ENCODE measurements at regions not wholly inside any gene's neighbourhood (a gene's known extent, or its start where the extent isn't known, plus 50 kb on each side); places are given as distances from the start of the nearest gene placed in this dataset.

GRCh38 chrX:39665830-39666518 lies 431.8 kb downstream of the BCOR start:
- no peaks in the 10 kb centered on the region for H3K9me2 ChIP-seq (ENCODE audit: low read depth, low read length)
- H3K9me3 ChIP-seq (ENCODE audit: low read length), result no peaks in the 10 kb centered on the region
- no peaks in the 10 kb centered on the region for H3K27me3 ChIP-seq (ENCODE audit: insufficient read depth, low read length)
- H2AFZ ChIP-seq (ENCODE audit: low read length), result no peak overlapping the region
- H4K20me1 ChIP-seq (ENCODE audit: insufficient read depth, low read length), result no peaks in the 10 kb centered on the region
- no peak overlapping the region for H3K27ac ChIP-seq (ENCODE audit: low read depth, low read length, poor library complexity, severe bottlenecking)
- H3K79me2 ChIP-seq (ENCODE audit: insufficient read depth, low read length), result no peaks in the 10 kb centered on the region
- no peak for TF ChIP-seq EZH2 (IDR thresholded peaks at IDR 0.05; ENCODE audit: borderline replicate concordance, low read length)
- no peak for TF ChIP-seq CTCF (IDR thresholded peaks at IDR 0.05; ENCODE audit: low read length)
- no peaks in the 10 kb centered on the region for H3K36me3 ChIP-seq (ENCODE audit: insufficient read depth, low read length)
- no peak overlapping the region for H3K9ac ChIP-seq (ENCODE audit: low read length)
- no peak overlapping the region for H3K4me2 ChIP-seq (ENCODE audit: low read length)
- H3F3A ChIP-seq (ENCODE audit: insufficient read depth, low read length), result no peaks in the 10 kb centered on the region
- no peaks in the 10 kb centered on the region for H3K4me1 ChIP-seq (ENCODE audit: insufficient read depth, low read length, severe bottlenecking)
- no peak overlapping the region for H3K4me3 ChIP-seq (ENCODE audit: low read depth, low read length, poor library complexity, severe bottlenecking)

- no peak overlapping the region for H3K27ac ChIP-seq (ENCODE audit: low read depth, low read length, poor library complexity, severe bottlenecking)
- TF ChIP-seq EZH2 (IDR thresholded peaks at IDR 0.05; ENCODE audit: borderline replicate concordance, low read length), result no peak
- no peak for TF ChIP-seq CTCF (IDR thresholded peaks at IDR 0.05; ENCODE audit: low read length)
- no peaks in the 10 kb centered on the region for H3K9me3 ChIP-seq (ENCODE audit: low read length)
- H3K4me1 ChIP-seq (ENCODE audit: insufficient read depth, low read length, severe bottlenecking), result no peaks in the 10 kb centered on the region
- H3K9ac ChIP-seq (ENCODE audit: low read length), result no peak overlapping the region
- H3K4me2 ChIP-seq (ENCODE audit: low read length), result no peak overlapping the region
- H3K4me3 ChIP-seq (ENCODE audit: low read depth, low read length, poor library complexity, severe bottlenecking), result no peak overlapping the region
- H3K9me2 ChIP-seq (ENCODE audit: low read depth, low read length), result no peaks in the 10 kb centered on the region
- H3K27me3 ChIP-seq (ENCODE audit: insufficient read depth, low read length), result no peaks in the 10 kb centered on the region
- H2AFZ ChIP-seq (ENCODE audit: low read length), result no peak overlapping the region
- no peaks in the 10 kb centered on the region for H3F3A ChIP-seq (ENCODE audit: insufficient read depth, low read length)
- no peaks in the 10 kb centered on the region for H3K36me3 ChIP-seq (ENCODE audit: insufficient read depth, low read length)
- no peaks in the 10 kb centered on the region for H4K20me1 ChIP-seq (ENCODE audit: insufficient read depth, low read length)
- H3K79me2 ChIP-seq (ENCODE audit: insufficient read depth, low read length), result no peaks in the 10 kb centered on the region
Observed at GRCh38 chrX:39667191-39667590, 430.6 kb downstream of the BCOR start.

- H4K20me1 ChIP-seq (ENCODE audit: insufficient read depth, low read length), result no peaks in the 10 kb centered on the region
- H3K9me3 ChIP-seq (ENCODE audit: low read length), result no peaks in the 10 kb centered on the region
- no peaks in the 10 kb centered on the region for H3K27me3 ChIP-seq (ENCODE audit: insufficient read depth, low read length)
- no peak overlapping the region for H3K27ac ChIP-seq (ENCODE audit: low read depth, low read length, poor library complexity, severe bottlenecking)
- no peak overlapping the region for H3K4me2 ChIP-seq (ENCODE audit: low read length)
- H3K36me3 ChIP-seq (ENCODE audit: insufficient read depth, low read length), result no peaks in the 10 kb centered on the region
- H3K4me3 ChIP-seq (ENCODE audit: low read depth, low read length, poor library complexity, severe bottlenecking), result no peak overlapping the region
- H3F3A ChIP-seq (ENCODE audit: insufficient read depth, low read length), result no peaks in the 10 kb centered on the region
- H3K9me2 ChIP-seq (ENCODE audit: low read depth, low read length), result no peaks in the 10 kb centered on the region
- no peaks in the 10 kb centered on the region for H3K79me2 ChIP-seq (ENCODE audit: insufficient read depth, low read length)
- H2AFZ ChIP-seq (ENCODE audit: low read length), result no peak overlapping the region
- H3K9ac ChIP-seq (ENCODE audit: low read length), result no peak overlapping the region
- H3K4me1 ChIP-seq (ENCODE audit: insufficient read depth, low read length, severe bottlenecking), result no peaks in the 10 kb centered on the region
- no peak for TF ChIP-seq CTCF (IDR thresholded peaks at IDR 0.05; ENCODE audit: low read length)
- TF ChIP-seq EZH2 (IDR thresholded peaks at IDR 0.05; ENCODE audit: borderline replicate concordance, low read length), result no peak
Observed at GRCh38 chrX:39667736-39668482, 429.8 kb downstream of the BCOR start.
